HG03066 (cell line): ENCODE measurements at regions not wholly inside any gene's neighbourhood (a gene's known extent, or its start where the extent isn't known, plus 50 kb on each side); places are given as distances from the start of the nearest gene placed in this dataset.
A peak's percentile ranks its signal among the peaks of the same experiment; 100 is the strongest.

Experiments used
- ATAC-seq: cut with Tn5 transposase; IDR thresholded peaks from one replicate; pipeline ENCODE4 v1.9.1; 2021; ENCODE audit warnings: low read depth; ENCODE audit not compliant: unreplicated experiment

- no peak for ATAC-seq
Observed at GRCh38 chr13:31923134-31923763, 108.3 kb upstream of the FRY start.

- no peak for ATAC-seq
Observed at GRCh38 chr13:31925079-31925478, 106.5 kb upstream of the FRY start.

- ATAC-seq: no peak
Observed at GRCh38 chr13:31927219-31927653, 104.3 kb upstream of the FRY start.

GRCh38 chr13:31929031-31929770, 102.4 kb upstream of the FRY start:
- no peak for ATAC-seq

GRCh38 chr13:31930490-31930889, 101.1 kb upstream of the FRY start:
- ATAC-seq: peak; percentile 19

- peak; percentile 99 for ATAC-seq
Observed at GRCh38 chr13:31930901-31931522, 100.6 kb upstream of the FRY start.

- ATAC-seq: no peak
Observed at GRCh38 chr13:31937436-31937835, 94.1 kb upstream of the FRY start.

- no peak for ATAC-seq
Observed at GRCh38 chr13:31940076-31940475, 91.5 kb upstream of the FRY start.

- ATAC-seq: no peak
Observed at GRCh38 chr13:31943591-31943990, 88.0 kb upstream of the FRY start.

GRCh38 chr13:31944262-31945160, 87.1 kb upstream of the FRY start:
- no peak for ATAC-seq

GRCh38 chr13:31945202-31945961, 86.2 kb upstream of the FRY start:
- no peak for ATAC-seq

- ATAC-seq: no peak
Observed at GRCh38 chr13:31946091-31946770, 85.3 kb upstream of the FRY start.

GRCh38 chr13:31947105-31947504, 84.5 kb upstream of the FRY start:
- no peak for ATAC-seq

GRCh38 chr13:31947506-31947905, 84.1 kb upstream of the FRY start:
- ATAC-seq: no peak

GRCh38 chr13:31949486-31949885, 82.1 kb upstream of the FRY start:
- no peak for ATAC-seq

- ATAC-seq: no peak
Observed at GRCh38 chr13:31950111-31950815, 81.3 kb upstream of the FRY start.

- peak; percentile 92 for ATAC-seq
Observed at GRCh38 chr13:31951215-31951678, 80.3 kb upstream of the FRY start.

GRCh38 chr13:31952641-31953380, 78.8 kb upstream of the FRY start:
- no peak for ATAC-seq
